ENCODE measurements at regions not wholly inside any gene's neighbourhood (a gene's known extent, or its start where the extent isn't known, plus 50 kb on each side); places are given as distances from the start of the nearest gene placed in this dataset.

DNA sequence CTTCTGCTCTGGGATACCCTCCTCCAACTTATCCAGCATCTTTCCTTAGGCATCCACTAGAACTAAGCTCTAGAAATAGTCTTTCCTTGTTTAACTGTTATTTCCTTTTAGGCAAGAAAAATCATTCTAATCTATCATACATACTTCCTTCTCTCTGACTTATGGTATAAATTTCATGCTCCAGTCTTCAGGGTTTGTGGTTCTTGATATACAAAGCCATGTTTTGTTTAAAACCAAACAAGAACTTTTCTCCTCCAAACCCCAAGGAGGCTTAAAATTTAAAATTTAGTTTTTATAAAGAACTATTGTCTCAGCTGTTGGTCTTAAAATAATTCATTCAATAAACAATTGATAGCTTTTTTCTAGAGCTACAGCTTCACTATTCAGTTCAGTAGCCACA lies 77.2 kb downstream of the CD164 start:
- TF ChIP-seq, protein P1, sequence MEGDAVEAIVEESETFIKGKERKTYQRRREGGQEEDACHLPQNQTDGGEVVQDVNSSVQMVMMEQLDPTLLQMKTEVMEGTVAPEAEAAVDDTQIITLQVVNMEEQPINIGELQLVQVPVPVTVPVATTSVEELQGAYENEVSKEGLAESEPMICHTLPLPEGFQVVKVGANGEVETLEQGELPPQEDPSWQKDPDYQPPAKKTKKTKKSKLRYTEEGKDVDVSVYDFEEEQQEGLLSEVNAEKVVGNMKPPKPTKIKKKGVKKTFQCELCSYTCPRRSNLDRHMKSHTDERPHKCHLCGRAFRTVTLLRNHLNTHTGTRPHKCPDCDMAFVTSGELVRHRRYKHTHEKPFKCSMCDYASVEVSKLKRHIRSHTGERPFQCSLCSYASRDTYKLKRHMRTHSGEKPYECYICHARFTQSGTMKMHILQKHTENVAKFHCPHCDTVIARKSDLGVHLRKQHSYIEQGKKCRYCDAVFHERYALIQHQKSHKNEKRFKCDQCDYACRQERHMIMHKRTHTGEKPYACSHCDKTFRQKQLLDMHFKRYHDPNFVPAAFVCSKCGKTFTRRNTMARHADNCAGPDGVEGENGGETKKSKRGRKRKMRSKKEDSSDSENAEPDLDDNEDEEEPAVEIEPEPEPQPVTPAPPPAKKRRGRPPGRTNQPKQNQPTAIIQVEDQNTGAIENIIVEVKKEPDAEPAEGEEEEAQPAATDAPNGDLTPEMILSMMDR (conservative IDR thresholded peaks at IDR 0.05; ENCODE audit: low read depth, low read length): no peak
- TF ChIP-seq EZH2phosphoT487 (IDR thresholded peaks at IDR 0.05; ENCODE audit: borderline replicate concordance, low read length) (no peak), EZH2 (IDR thresholded peaks at IDR 0.05; ENCODE audit: low read length, unreplicated experiment) (no peak)
